ENCODE measurements at regions not wholly inside any gene's neighbourhood (a gene's known extent, or its start where the extent isn't known, plus 50 kb on each side); places are given as distances from the start of the nearest gene placed in this dataset.

DNA sequence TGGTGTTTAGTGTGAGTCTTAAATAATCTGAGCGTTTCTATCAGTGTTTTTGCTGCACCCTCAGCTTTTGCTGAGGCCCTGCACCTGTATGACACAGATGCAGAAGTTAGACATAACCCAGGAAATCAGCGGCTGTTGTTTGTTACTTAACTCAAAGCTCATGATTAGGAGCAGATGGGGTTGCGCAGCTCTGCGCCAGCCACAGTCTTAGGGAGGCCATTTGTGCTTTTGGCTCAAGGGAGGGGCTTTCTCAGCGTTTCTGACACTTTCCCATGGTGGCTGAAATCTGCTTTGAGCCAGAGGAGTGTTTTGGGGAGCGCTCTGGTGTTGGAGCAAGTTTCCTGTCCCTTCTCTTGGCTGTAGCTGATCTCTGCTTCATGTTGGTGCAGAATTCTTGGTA lies 433.8 kb downstream of the NAF1 start:
- TF ChIP-seq, protein P1, sequence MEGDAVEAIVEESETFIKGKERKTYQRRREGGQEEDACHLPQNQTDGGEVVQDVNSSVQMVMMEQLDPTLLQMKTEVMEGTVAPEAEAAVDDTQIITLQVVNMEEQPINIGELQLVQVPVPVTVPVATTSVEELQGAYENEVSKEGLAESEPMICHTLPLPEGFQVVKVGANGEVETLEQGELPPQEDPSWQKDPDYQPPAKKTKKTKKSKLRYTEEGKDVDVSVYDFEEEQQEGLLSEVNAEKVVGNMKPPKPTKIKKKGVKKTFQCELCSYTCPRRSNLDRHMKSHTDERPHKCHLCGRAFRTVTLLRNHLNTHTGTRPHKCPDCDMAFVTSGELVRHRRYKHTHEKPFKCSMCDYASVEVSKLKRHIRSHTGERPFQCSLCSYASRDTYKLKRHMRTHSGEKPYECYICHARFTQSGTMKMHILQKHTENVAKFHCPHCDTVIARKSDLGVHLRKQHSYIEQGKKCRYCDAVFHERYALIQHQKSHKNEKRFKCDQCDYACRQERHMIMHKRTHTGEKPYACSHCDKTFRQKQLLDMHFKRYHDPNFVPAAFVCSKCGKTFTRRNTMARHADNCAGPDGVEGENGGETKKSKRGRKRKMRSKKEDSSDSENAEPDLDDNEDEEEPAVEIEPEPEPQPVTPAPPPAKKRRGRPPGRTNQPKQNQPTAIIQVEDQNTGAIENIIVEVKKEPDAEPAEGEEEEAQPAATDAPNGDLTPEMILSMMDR (IDR thresholded peaks at IDR 0.05; ENCODE audit: control insufficient read depth, insufficient read depth, low read depth, low read length, missing control alignments): no peak
- H3K4me3 ChIP-seq (ENCODE audit: control insufficient read depth, low read depth, low read length): no peak overlapping the region
- no peak for DNase-seq (ENCODE audit: low read depth)

DNA sequence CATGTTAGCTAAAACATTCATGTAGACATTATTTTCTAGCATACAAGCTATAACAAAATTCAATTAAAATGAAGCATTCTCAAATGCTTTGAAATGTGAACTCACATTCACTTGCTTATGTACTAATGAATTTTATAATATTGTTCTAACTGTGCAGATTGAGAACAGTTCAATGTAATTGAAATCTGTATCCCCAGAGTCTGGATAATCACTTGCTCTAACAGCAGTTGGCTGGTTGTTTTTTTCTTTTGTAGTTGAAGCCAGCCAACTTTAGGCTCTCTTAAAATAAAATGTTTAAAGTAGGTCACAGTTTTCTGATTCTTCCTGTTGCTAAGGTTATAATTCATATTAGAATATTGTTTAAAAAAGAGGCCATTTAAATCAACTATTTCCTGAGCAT lies 438.9 kb downstream of the NAF1 start:
- DNase-seq (ENCODE audit: low read depth): no peak
- TF ChIP-seq, protein P1 (IDR thresholded peaks at IDR 0.05; ENCODE audit: control insufficient read depth, insufficient read depth, low read depth, low read length, missing control alignments): no peak
- H3K4me3 ChIP-seq (ENCODE audit: control insufficient read depth, low read depth, low read length): no peak overlapping the region

DNA sequence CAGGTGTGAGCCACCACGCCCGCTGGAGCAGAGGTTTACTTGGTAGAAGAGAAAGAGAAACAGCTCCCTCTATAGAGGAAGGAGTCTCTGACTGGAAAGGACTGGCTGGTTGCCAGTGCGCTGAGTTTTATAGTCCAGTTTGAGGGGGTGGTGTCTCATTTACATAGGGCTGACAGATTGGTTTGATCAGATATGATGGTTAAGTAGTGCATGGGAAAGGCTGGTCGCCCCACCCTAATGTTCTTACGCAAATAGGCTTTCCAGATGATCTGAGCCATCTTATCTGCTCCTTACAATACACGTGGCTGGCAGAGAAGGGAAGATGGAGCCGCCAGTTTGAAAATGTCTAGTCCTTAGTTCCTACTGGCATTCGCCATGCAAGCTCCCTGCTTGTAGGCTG lies 439.5 kb downstream of the NAF1 start:
- DNase-seq (ENCODE audit: low read depth): no peak
- TF ChIP-seq, protein P1 (IDR thresholded peaks at IDR 0.05; ENCODE audit: control insufficient read depth, insufficient read depth, low read depth, low read length, missing control alignments): no peak
- no peak overlapping the region for H3K4me3 ChIP-seq (ENCODE audit: control insufficient read depth, low read depth, low read length)

DNA sequence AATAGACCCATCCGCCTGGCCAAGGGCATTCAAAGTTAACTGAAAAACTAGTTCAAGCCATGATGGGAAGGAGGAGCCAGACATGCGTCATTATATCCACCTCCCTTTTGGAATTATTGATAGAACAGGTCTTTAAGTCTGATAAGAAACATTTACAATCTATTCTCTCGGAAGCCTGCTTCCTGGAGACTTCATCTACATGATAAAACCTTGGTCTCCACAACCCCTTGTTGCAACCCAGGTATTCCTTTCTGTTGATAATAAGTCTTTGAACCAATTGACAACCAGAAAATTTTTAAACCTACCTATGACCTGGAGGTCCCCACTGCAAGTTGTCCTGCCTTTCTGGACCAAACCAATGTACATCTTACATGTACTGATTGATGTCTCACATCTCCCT lies 451.3 kb downstream of the NAF1 start:
- DNase-seq (ENCODE audit: low read depth): no peak
- TF ChIP-seq, protein P1 (IDR thresholded peaks at IDR 0.05; ENCODE audit: control insufficient read depth, insufficient read depth, low read depth, low read length, missing control alignments): no peak
- H3K4me3 ChIP-seq (ENCODE audit: control insufficient read depth, low read depth, low read length): no peak overlapping the region

DNA sequence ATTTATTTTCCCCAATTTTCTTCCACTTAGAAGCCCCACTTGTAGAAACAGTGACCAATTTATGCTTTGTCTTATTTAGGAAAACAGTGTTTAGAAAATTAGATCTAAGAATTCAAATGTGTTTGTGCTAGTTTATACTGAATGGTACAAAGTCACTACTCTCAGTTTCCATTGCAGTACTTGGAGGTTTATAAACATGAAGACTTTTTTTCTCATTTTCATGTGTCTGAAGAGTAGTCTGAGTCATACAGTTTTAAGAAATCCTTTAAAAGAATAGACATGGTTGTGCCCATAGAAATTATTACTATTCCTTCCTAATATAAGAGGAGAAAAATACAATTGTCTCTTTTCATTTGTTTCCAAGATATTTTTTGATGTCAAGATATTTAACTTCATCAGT lies 458.7 kb downstream of the NAF1 start:
- no peak overlapping the region for H3K4me3 ChIP-seq (ENCODE audit: control insufficient read depth, low read depth, low read length)
- no peak for DNase-seq (ENCODE audit: low read depth)
- TF ChIP-seq, protein P1 (IDR thresholded peaks at IDR 0.05; ENCODE audit: control insufficient read depth, insufficient read depth, low read depth, low read length, missing control alignments): no peak

DNA sequence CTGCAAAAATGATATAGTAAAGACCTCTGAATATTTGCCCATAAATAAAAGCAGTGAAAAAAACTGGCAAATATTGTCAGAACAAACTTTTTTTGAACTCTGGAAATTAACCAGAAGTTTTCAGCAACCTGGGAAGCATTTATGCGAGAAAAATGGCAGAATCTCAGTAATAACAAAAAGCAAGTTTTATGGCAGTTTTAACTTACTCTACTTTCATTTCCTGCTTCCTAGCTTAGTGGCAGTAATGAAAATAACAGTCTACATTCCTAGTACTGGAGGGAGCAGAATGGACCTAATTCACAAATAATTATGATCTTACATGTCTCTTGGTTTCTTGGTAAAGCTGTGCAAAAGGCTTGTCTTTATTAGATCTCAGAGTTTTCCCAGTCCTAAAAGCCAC lies 460.1 kb downstream of the NAF1 start:
- DNase-seq (ENCODE audit: low read depth): no peak
- no peak overlapping the region for H3K4me3 ChIP-seq (ENCODE audit: control insufficient read depth, low read depth, low read length)
- TF ChIP-seq, protein P1 (IDR thresholded peaks at IDR 0.05; ENCODE audit: control insufficient read depth, insufficient read depth, low read depth, low read length, missing control alignments): no peak

DNA sequence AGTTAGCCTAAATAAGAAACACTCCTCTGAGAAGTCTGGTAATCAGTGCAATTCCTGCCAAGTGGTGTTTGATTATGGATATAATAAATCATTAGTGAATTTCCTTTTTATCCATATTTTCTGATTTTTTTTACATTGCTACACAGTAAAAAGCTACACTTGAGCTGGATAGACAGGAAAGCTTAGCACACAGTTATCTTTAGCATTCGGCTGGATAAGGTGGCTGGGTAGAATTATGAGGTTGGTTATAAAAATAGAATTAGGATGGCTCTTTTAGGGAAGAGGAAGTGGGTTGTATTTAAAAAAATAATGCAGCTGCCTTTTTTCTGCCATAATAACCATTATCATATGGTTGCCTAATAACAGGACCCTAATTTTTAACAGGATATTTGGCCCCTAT lies 460.6 kb downstream of the NAF1 start:
- TF ChIP-seq, protein P1 (IDR thresholded peaks at IDR 0.05; ENCODE audit: control insufficient read depth, insufficient read depth, low read depth, low read length, missing control alignments): no peak
- DNase-seq (ENCODE audit: low read depth): no peak
- H3K4me3 ChIP-seq (ENCODE audit: control insufficient read depth, low read depth, low read length): no peak overlapping the region
